B cell (primary cell): ENCODE measurements at regions not wholly inside any gene's neighbourhood (a gene's known extent, or its start where the extent isn't known, plus 50 kb on each side); places are given as distances from the start of the nearest gene placed in this dataset.
"Not testable (repeated sequence)": the region's sequence is repeated elsewhere in the genome, so short reads cannot be mapped to it uniquely, and the experiment has no call there.

Source experiments
- ATAC-seq: fragments of 200-7000 bp; cut with Tn5 transposase; one replicate; pipeline ENCODE4 v1.10.0; 2021; ENCODE audit warnings: low read depth, mild to moderate bottlenecking, moderate number of reproducible peaks, moderate library complexity
- CTCF ChIA-PET: fragments of 350-600 bp; sonication (Branson Sonifier 250); formaldehyde crosslinking; loops from one replicate; lab custom pipeline; 2021; ENCODE audit warnings: antibody characterized with exemption, inconsistent platforms; lab: Charles Lee
- POLR2A ChIA-PET: fragments of 350-600 bp; sonication (Branson Sonifier 250); formaldehyde crosslinking; loops from one replicate; lab custom pipeline; 2021; ENCODE audit warnings: antibody characterized with exemption; lab: Charles Lee
- DNase-seq: peaks from one replicate; pipeline ENCODE4 v3.0.0; 2013
- H2AFZ ChIP-seq: 2 replicates; pipeline ENCODE4 v1.6.1; 2012; ENCODE audit warnings: mild to moderate bottlenecking, low read depth, low read length; ENCODE audit not compliant: insufficient read depth, poor library complexity, severe bottlenecking
- H3K27ac ChIP-seq, 2 donors: 1 replicate in 1 of 2; 2 replicates in 1 of 2; pipeline ENCODE4 v1.5.1; 2012 to 2013; ENCODE audit warnings: low read length in 2 of 2, mild to moderate bottlenecking in 2 of 2, moderate library complexity in 1 of 2
- H3K27me3 ChIP-seq, 4 experiments: fragments of 200-600 bp in 1 of 4; sonication (generic) in 1 of 4; replicated peaks in 1 of 4; 1 replicate in 2 of 4; 2 replicates in 2 of 4; pipeline versions ENCODE4 v1.6.1 to v1.7.0; 2013 to 2016; ENCODE audit warnings: low read length in 3 of 4, mild to moderate bottlenecking in 2 of 4, mixed read lengths in 1 of 4, moderate library complexity in 1 of 4; ENCODE audit not compliant: insufficient read depth in 4 of 4, control insufficient read depth in 3 of 4; ENCODE audit errors: control extremely low read depth in 1 of 4
- H3K36me3 ChIP-seq, 2 experiments: replicated peaks in 1 of 2; 1 replicate in 1 of 2; 2 replicates in 1 of 2; pipeline versions ENCODE4 v1.6.1 to v1.7.1; 2013; ENCODE audit warnings: low read length in 1 of 2; ENCODE audit not compliant: insufficient read depth in 2 of 2, control insufficient read depth in 1 of 2; ENCODE audit errors: control extremely low read depth in 1 of 2, extremely low read depth in 1 of 2
- H3K4me1 ChIP-seq, 2 donors: fragments of 200-600 bp in 1 of 2; sonication (generic) in 1 of 2; 1 replicate in 1 of 2; 2 replicates in 1 of 2; pipeline versions ENCODE4 v1.5.1 to v1.6.1; 2013 to 2017; ENCODE audit warnings: low read length in 2 of 2; ENCODE audit not compliant: control insufficient read depth in 2 of 2, insufficient read depth in 2 of 2
- H3K4me2 ChIP-seq: replicated peaks from 2 replicates; pipeline ENCODE3; 2012; ENCODE audit warnings: mild to moderate bottlenecking, low read depth, low read length; ENCODE audit not compliant: poor library complexity, severe bottlenecking
- H3K4me3 ChIP-seq, 5 experiments: fragments of 200-600 bp in 1 of 5; sonication (generic) in 1 of 5; 1 replicate in 3 of 5; 2 replicates in 2 of 5; pipeline versions ENCODE4 v1.5.1 to v1.7.0; 2011 to 2016; ENCODE audit warnings: low read length in 4 of 5, mild to moderate bottlenecking in 4 of 5, low read depth in 2 of 5, control low read depth in 1 of 5, moderate library complexity in 1 of 5; ENCODE audit not compliant: insufficient read depth in 1 of 5; ENCODE audit errors: control extremely low read depth in 1 of 5, extremely low read depth in 1 of 5
- H3K79me2 ChIP-seq: fragments of 200-600 bp; sonication (generic); one replicate; pipeline ENCODE4 v1.6.0; 2016; ENCODE audit warnings: low read length; ENCODE audit not compliant: control insufficient read depth, insufficient read depth
- H3K9ac ChIP-seq: fragments of 200-600 bp; sonication (generic); 2 replicates; pipeline ENCODE4 v1.6.1; 2017; ENCODE audit warnings: mild to moderate bottlenecking, low read length, moderate library complexity
- H3K9me3 ChIP-seq, 3 donors: one replicate each; pipeline versions ENCODE4 v1.6.1 to v1.7.1; 2013; ENCODE audit warnings: low read length in 2 of 3; ENCODE audit not compliant: control insufficient read depth in 2 of 3, insufficient read depth in 1 of 3; ENCODE audit errors: control extremely low read depth in 1 of 3
- H4K20me1 ChIP-seq: 2 replicates; pipeline ENCODE4 v1.6.0; 2012; ENCODE audit warnings: mild to moderate bottlenecking, low read length; ENCODE audit not compliant: insufficient read depth, control insufficient read depth, poor library complexity, severe bottlenecking
- H3K27ac Mint-ChIP-seq: one replicate; pipeline ENCODE4 v1.8.0; 2021; ENCODE audit warnings: mixed read lengths
- H3K27me3 Mint-ChIP-seq: one replicate; pipeline ENCODE4 v1.8.0; 2021; ENCODE audit warnings: mixed read lengths
- H3K4me1 Mint-ChIP-seq: one replicate; pipeline ENCODE4 v1.8.0; 2021; ENCODE audit warnings: mixed read lengths
- H3K4me3 Mint-ChIP-seq: one replicate; pipeline ENCODE4 v1.8.0; 2021; ENCODE audit warnings: mixed read lengths
- H3K9me3 Mint-ChIP-seq: one replicate; pipeline ENCODE4 v1.8.0; 2022; ENCODE audit warnings: mixed read lengths; ENCODE audit not compliant: insufficient read depth
- EZH2 ChIP-seq: IDR thresholded peaks from 2 replicates; pipeline ENCODE4 v1.6.1; 2012; ENCODE audit warnings: borderline replicate concordance, low read depth, mild to moderate bottlenecking, moderate library complexity, low read length; ENCODE audit not compliant: insufficient read depth, poor library complexity, severe bottlenecking
- WGBS: methylation state at CpG from one replicate; pipeline ENCODE4 v1.1.5; 2013; ENCODE audit warnings: missing lambda C conversion rate; ENCODE audit not compliant: insufficient coverage; 5-methylcytosine and 5-hydroxymethylcytosine counted together
- intact Hi-C: fragments of 100-400 bp; cut with micrococcal nuclease; formaldehyde crosslinking; loops from one replicate; pipeline ENCODE4 v1.10.0; 2022
- TF ChIP-seq, protein P1 (sequence below): fragments of 200-600 bp; IDR thresholded peaks from one replicate; pipeline ENCODE4 v1.8.0; 2022; ENCODE audit warnings: antibody characterized with exemption, mild to moderate bottlenecking

- no peaks in the 10 kb centered on the region for H3K36me3 ChIP-seq
- TF ChIP-seq, protein P1, sequence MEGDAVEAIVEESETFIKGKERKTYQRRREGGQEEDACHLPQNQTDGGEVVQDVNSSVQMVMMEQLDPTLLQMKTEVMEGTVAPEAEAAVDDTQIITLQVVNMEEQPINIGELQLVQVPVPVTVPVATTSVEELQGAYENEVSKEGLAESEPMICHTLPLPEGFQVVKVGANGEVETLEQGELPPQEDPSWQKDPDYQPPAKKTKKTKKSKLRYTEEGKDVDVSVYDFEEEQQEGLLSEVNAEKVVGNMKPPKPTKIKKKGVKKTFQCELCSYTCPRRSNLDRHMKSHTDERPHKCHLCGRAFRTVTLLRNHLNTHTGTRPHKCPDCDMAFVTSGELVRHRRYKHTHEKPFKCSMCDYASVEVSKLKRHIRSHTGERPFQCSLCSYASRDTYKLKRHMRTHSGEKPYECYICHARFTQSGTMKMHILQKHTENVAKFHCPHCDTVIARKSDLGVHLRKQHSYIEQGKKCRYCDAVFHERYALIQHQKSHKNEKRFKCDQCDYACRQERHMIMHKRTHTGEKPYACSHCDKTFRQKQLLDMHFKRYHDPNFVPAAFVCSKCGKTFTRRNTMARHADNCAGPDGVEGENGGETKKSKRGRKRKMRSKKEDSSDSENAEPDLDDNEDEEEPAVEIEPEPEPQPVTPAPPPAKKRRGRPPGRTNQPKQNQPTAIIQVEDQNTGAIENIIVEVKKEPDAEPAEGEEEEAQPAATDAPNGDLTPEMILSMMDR: no peak
- no peak for TF ChIP-seq EZH2
- H3K27ac ChIP-seq: no peak overlapping the region
- Mint-ChIP-seq H3K27ac (no peak overlapping the region), H3K27me3 (peaks cover 15% of the 10 kb centered on the region), H3K9me3 (peaks cover 5% of the 10 kb centered on the region), H3K4me1 (no peaks in the 10 kb centered on the region), H3K4me3 (no peak overlapping the region)
- no peaks in the 10 kb centered on the region for H3K79me2 ChIP-seq
- H3K27me3 ChIP-seq: peaks cover 0 to 6% (median 1%) of the 10 kb centered on the region in 4 experiments
- intact Hi-C loops: no loop called here
- ATAC-seq (no peak), DNase-seq (no peak)
- H3K4me2 ChIP-seq: no peak overlapping the region
- WGBS: no CpG with 5 or more reads among the region's 3 CpGs
- no peaks in the 10 kb centered on the region for H3K4me1 ChIP-seq
- H4K20me1 ChIP-seq: no peaks in the 10 kb centered on the region
- H3K4me3 ChIP-seq: no peak overlapping the region
- ChIA-PET POLR2A (no interaction called here), CTCF (no interaction called here)
- H2AFZ ChIP-seq: no peak overlapping the region
- peaks cover 0 to 5% (median 0%) of the 10 kb centered on the region in 3 donors for H3K9me3 ChIP-seq
- no peak overlapping the region for H3K9ac ChIP-seq
These were observed 122.4 kb upstream of the LSM14A start for GRCh38 chr19:34049944-34050343.

DNA sequence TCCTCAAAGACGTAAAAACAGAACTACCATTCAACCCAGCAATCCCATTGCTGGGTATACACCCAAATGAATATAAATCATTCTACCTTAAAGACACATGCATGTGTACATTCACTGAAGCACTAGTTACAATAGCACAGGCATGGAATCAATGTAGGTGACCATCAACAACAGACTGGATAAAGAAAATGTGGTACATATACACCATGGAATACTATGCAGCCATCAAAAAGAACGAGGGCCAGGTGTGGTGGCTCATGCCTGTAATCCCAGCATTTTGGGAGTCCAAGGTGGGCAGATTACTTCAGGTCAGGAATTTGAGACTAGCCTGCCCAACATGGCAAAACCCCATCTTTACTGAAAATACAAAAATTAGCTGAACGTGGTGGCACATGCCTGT, 121.9 kb upstream of the LSM14A start:
- H3K4me1 Mint-ChIP-seq, H3K9me3 ChIP-seq, H3K27me3 ChIP-seq, CTCF ChIA-PET, H2AFZ ChIP-seq, H3K4me3 Mint-ChIP-seq, H3K9ac ChIP-seq, H3K27ac Mint-ChIP-seq, ATAC-seq, intact Hi-C loops, H4K20me1 ChIP-seq, POLR2A ChIA-PET, H3K4me3 ChIP-seq, H3K79me2 ChIP-seq, DNase-seq, H3K9me3 Mint-ChIP-seq, H3K4me1 ChIP-seq, H3K36me3 ChIP-seq, H3K27ac ChIP-seq, H3K4me2 ChIP-seq: not testable (repeated sequence)
- WGBS: 86% methylated on average over 2 of the region's 3 CpGs
- H3K27me3 Mint-ChIP-seq: peaks cover 17% of the 10 kb centered on the region
